LNCAP (cell line): ENCODE measurements at regions not wholly inside any gene's neighbourhood (a gene's known extent, or its start where the extent isn't known, plus 50 kb on each side); places are given as distances from the start of the nearest gene placed in this dataset.

ENCODE experiments used
- CTCF ChIP-seq: fragments of 450-650 bp; IDR thresholded peaks from 2 replicates; pipeline ENCODE4 v1.5.1; 2017; ENCODE audit warnings: mild to moderate bottlenecking

DNA sequence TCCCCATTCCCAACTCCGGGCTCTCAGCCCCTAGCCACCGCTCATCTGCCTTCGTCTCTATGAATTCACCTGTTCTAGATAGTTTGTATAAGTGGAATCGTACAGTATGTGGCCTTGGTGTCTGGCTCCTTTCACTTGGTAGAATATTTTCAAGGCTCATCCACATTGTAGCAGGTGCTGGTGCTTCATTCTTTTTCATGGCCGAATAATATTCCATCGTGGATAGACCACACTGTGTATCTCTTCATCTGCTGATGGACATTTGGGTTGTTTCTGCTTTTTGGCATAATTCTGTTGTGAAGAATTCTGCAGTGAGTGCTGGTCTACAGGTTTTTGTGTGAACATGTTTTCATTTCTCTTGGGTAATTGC lies 324.2 kb downstream of the SEC14L1 start:
- no peak for TF ChIP-seq CTCF

GRCh38 chr17:77465358-77466041 lies 324.7 kb downstream of the SEC14L1 start:
- no peak for TF ChIP-seq CTCF

- TF ChIP-seq CTCF: no peak
Observed at GRCh38 chr17:77466140-77466539, 325.4 kb downstream of the SEC14L1 start.

GRCh38 chr17:77466596-77467223 lies 325.9 kb downstream of the SEC14L1 start:
- no peak for TF ChIP-seq CTCF

GRCh38 chr17:77467521-77467920 lies 326.8 kb downstream of the SEC14L1 start:
- no peak for TF ChIP-seq CTCF

- TF ChIP-seq CTCF: no peak
Observed at GRCh38 chr17:77468897-77469296, 328.1 kb downstream of the SEC14L1 start.

GRCh38 chr17:77470330-77470786 lies 329.6 kb downstream of the SEC14L1 start:
- TF ChIP-seq CTCF: no peak
